Uterus (tissue), 3 donors: ENCODE measurements at regions not wholly inside any gene's neighbourhood (a gene's known extent, or its start where the extent isn't known, plus 50 kb on each side); places are given as distances from the start of the nearest gene placed in this dataset.

ENCODE experiments used
- DNase-seq, 2 donors: peaks; one replicate each; pipeline ENCODE4 v3.0.0-alpha.2; 2019 to 2020
- H3K27ac ChIP-seq, 2 donors: fragments of 200-600 bp; sonication (generic); 1 replicate in 1 of 2; 2 replicates in 1 of 2; pipeline ENCODE4 v1.5.1; 2016 to 2018
- H3K27me3 ChIP-seq, 2 donors: fragments of 200-600 bp; sonication (generic); one replicate each; pipeline ENCODE4 v1.5.1; 2018 to 2019; ENCODE audit warnings: control low read depth in 1 of 2
- H3K36me3 ChIP-seq, 2 donors: fragments of 200-600 bp; sonication (generic); one replicate each; pipeline ENCODE4 v1.5.1; 2019; ENCODE audit warnings: control low read depth in 1 of 2
- H3K4me1 ChIP-seq, 2 donors: fragments of 200-600 bp; sonication (generic); one replicate each; pipeline ENCODE4 v1.5.1; 2018 to 2019; ENCODE audit warnings: control low read depth in 1 of 2
- H3K4me3 ChIP-seq, 2 donors: fragments of 200-600 bp; sonication (generic); 1 replicate in 1 of 2; 2 replicates in 1 of 2; pipeline ENCODE4 v1.5.1; 2018 to 2019; ENCODE audit warnings: mild to moderate bottlenecking in 1 of 2
- H3K9me3 ChIP-seq, 2 donors: fragments of 200-600 bp; sonication (generic); one replicate each; pipeline ENCODE4 v1.5.1; 2019; ENCODE audit warnings: control low read depth in 1 of 2
- POLR2A ChIP-seq, 2 donors: fragments of 450-650 bp; IDR thresholded peaks; one replicate each; pipeline ENCODE4 v1.6.1; 2016; ENCODE audit warnings: antibody characterized with exemption in 2 of 2, mild to moderate bottlenecking in 1 of 2, moderate library complexity in 1 of 2
- intact Hi-C: fragments of 100-400 bp; cut with DNase I; formaldehyde crosslinking; loops from one replicate; pipeline ENCODE4 v1.15.1; 2023; ENCODE audit warnings: low total_unique reads
- TF ChIP-seq, protein P1 (sequence below), 4 experiments: fragments of 200-600 bp in 2 of 4; fragments of 450-650 bp in 2 of 4; sonication (generic) in 2 of 4; IDR thresholded peaks; one replicate each; pipeline ENCODE4 v1.5.1; 2016 to 2019; ENCODE audit warnings: antibody characterized with exemption in 4 of 4, mild to moderate bottlenecking in 2 of 4, moderate library complexity in 1 of 4
- donor health status: DM: yes; HTN: yes; CAD: no.

DNA sequence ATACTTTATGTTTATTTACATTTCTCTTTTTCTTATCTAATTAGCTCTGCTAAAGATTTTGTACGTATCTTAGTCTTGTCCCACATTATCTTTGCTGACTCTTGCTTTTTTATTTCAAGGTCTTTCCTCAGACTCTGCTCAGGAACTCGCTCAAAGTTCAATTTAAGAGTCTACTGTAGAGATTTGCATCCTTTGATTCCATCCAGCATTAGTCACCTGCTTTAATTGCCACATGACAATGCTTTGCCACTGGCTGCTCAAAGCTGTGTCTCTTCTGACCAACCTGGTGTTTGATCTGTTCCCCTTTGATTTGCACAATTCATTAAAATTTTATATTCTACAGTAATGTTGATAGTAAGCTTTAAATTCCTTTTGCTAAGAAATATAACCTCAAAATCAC, 157.9 kb upstream of the FREM2 start:
- intact Hi-C loops: no loop called here
- TF ChIP-seq, protein P1, sequence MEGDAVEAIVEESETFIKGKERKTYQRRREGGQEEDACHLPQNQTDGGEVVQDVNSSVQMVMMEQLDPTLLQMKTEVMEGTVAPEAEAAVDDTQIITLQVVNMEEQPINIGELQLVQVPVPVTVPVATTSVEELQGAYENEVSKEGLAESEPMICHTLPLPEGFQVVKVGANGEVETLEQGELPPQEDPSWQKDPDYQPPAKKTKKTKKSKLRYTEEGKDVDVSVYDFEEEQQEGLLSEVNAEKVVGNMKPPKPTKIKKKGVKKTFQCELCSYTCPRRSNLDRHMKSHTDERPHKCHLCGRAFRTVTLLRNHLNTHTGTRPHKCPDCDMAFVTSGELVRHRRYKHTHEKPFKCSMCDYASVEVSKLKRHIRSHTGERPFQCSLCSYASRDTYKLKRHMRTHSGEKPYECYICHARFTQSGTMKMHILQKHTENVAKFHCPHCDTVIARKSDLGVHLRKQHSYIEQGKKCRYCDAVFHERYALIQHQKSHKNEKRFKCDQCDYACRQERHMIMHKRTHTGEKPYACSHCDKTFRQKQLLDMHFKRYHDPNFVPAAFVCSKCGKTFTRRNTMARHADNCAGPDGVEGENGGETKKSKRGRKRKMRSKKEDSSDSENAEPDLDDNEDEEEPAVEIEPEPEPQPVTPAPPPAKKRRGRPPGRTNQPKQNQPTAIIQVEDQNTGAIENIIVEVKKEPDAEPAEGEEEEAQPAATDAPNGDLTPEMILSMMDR (IDR thresholded peaks at IDR 0.05): no peak
- no peak for TF ChIP-seq POLR2A (IDR thresholded peaks at IDR 0.05)
- no peak for DNase-seq
- H3K4me3 ChIP-seq: no peak overlapping the region
- no peaks in the 10 kb centered on the region for H3K4me1 ChIP-seq
- H3K36me3 ChIP-seq: no peaks in the 10 kb centered on the region
- H3K27me3 ChIP-seq: peaks cover 0 to 2% of the 10 kb centered on the region in 2 donors
- H3K9me3 ChIP-seq: no peaks in the 10 kb centered on the region
- H3K27ac ChIP-seq: no peak overlapping the region

DNA sequence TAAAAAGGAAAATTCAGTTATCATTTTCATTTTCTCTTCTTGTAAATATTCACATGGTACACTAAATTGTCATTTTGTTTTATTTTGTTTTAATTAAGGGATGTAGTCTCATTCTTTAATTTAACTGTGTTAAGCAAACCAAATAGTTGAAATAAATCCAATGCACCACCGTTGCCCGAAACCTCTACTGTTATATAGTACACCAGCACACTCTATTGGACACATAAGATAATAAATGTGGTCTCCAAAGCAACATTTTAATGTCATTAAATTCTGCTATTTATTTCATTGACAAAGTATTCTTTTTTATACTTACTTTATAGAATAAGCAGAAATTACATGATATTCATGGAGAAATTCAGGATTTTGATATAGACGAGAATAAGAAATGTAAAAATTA, 156.4 kb upstream of the FREM2 start:
- Histone ChIP-seq H3K4me3 (no peak overlapping the region), H3K9me3 (no peaks in the 10 kb centered on the region), H3K27ac (no peak overlapping the region), H3K27me3 (peaks cover 0 to 2% of the 10 kb centered on the region in 2 donors), H3K4me1 (no peaks in the 10 kb centered on the region), H3K36me3 (no peaks in the 10 kb centered on the region)
- DNase-seq: no peak
- intact Hi-C loops: no loop called here
- TF ChIP-seq POLR2A (IDR thresholded peaks at IDR 0.05): no peak
- TF ChIP-seq, protein P1 (IDR thresholded peaks at IDR 0.05): peak in 3 of 4 experiments; percentile 8 to 51 (median 21)

DNA sequence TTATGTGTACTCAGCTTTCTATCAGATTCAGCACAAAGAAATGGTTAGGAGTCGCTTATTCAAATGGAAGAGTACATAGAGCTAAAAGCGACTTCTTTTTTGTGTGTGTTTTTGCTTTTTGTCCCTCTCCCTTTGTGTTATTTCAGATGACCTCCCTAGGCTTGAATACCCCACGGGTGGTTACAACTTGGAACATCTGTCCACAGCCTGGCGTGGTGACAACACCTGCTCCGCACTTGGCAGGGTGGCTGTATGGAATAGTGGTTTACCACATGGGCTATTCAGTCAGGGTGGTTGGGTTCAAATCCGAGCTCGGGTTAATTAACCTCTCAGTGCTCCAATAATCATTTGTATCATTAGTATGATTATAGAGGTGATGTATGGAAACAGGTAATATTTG, 151.6 kb upstream of the FREM2 start:
- Histone ChIP-seq H3K4me3 (no peak overlapping the region), H3K36me3 (no peaks in the 10 kb centered on the region), H3K9me3 (no peaks in the 10 kb centered on the region), H3K4me1 (no peaks in the 10 kb centered on the region), H3K27me3 (peaks cover 0 to 2% of the 10 kb centered on the region in 2 donors), H3K27ac (no peak overlapping the region)
- no peak for DNase-seq
- TF ChIP-seq POLR2A (IDR thresholded peaks at IDR 0.05): no peak
- TF ChIP-seq, protein P1 (IDR thresholded peaks at IDR 0.05): no peak
- intact Hi-C loops: no loop called here

GRCh38 chr13:38537051-38537450, 149.8 kb upstream of the FREM2 start:
- no peaks in the 10 kb centered on the region for H3K36me3 ChIP-seq
- no peaks in the 10 kb centered on the region for H3K4me1 ChIP-seq
- TF ChIP-seq, protein P1 (IDR thresholded peaks at IDR 0.05): no peak
- no peak for TF ChIP-seq POLR2A (IDR thresholded peaks at IDR 0.05)
- intact Hi-C loops: no loop called here
- H3K27ac ChIP-seq: no peak overlapping the region
- DNase-seq: no peak
- no peaks in the 10 kb centered on the region for H3K27me3 ChIP-seq
- H3K4me3 ChIP-seq: no peak overlapping the region
- no peaks in the 10 kb centered on the region for H3K9me3 ChIP-seq

GRCh38 chr13:38538422-38538821, 148.5 kb upstream of the FREM2 start:
- H3K27ac ChIP-seq: no peak overlapping the region
- no peak overlapping the region for H3K4me3 ChIP-seq
- TF ChIP-seq POLR2A (IDR thresholded peaks at IDR 0.05): no peak
- intact Hi-C loops: no loop called here
- DNase-seq: no peak
- H3K36me3 ChIP-seq: no peaks in the 10 kb centered on the region
- no peaks in the 10 kb centered on the region for H3K27me3 ChIP-seq
- H3K9me3 ChIP-seq: no peaks in the 10 kb centered on the region
- no peaks in the 10 kb centered on the region for H3K4me1 ChIP-seq

GRCh38 chr13:38539632-38540031, 147.2 kb upstream of the FREM2 start:
- no peak overlapping the region for H3K4me3 ChIP-seq
- no peak overlapping the region for H3K27ac ChIP-seq
- intact Hi-C loops: no loop called here
- no peak for DNase-seq
- no peaks in the 10 kb centered on the region for H3K36me3 ChIP-seq
- H3K4me1 ChIP-seq: no peaks in the 10 kb centered on the region
- H3K9me3 ChIP-seq: no peaks in the 10 kb centered on the region
- TF ChIP-seq, protein P1 (IDR thresholded peaks at IDR 0.05): no peak
- no peak for TF ChIP-seq POLR2A (IDR thresholded peaks at IDR 0.05)
- no peaks in the 10 kb centered on the region for H3K27me3 ChIP-seq
